PC-9 (cell line): ENCODE measurements at regions not wholly inside any gene's neighbourhood (a gene's known extent, or its start where the extent isn't known, plus 50 kb on each side); places are given as distances from the start of the nearest gene placed in this dataset.

Source experiments
- CTCF ChIP-seq: fragments of 200-600 bp; sonication (generic); conservative IDR thresholded peaks from 2 replicates; pipeline ENCODE4 v1.6.1; 2017; ENCODE audit warnings: mixed run types, antibody characterized with exemption, mild to moderate bottlenecking, moderate library complexity
- EZH2 ChIP-seq: fragments of 200-600 bp; sonication (generic); IDR thresholded peaks from 2 replicates; pipeline ENCODE4 v1.8.0; 2017; ENCODE audit warnings: antibody characterized with exemption, low read depth

DNA sequence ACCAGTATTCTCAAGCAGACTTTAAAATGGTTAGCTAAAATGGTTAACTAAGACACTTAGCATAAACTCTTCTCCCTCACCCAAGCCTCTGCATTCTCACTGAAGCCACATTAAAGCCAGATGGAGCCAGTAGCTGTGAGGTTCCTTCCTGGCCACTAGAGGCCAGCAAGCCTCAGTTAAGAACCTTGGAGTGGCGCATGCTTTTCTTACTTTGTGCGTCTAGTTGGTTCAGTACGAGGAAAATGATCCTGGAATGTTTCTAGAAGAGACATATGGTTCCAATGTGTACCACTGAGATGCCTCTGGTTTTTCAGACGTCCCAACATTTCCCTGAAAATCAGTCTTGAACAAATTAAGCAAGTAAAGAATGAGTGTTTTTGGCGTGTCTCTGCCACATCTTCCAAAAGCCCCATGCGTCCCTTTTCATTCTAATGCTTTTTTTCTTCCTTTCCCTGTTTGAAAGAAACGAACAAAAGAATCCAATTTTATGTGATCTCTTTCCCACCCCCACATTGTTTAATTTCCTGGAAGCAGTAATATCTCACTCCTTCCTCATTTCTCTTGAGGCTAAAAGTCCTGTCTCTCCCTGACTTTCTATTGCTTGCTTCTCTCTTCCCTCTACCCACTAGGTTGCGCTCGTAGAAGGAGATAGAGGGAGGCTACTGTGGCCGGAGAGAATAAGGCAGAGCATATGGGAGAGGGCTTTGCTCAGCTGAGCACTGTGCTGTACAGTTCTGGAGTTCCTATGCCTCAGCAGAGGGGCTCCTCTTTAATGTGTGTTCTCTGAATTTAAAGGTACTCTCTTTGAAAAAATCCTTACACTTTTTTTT is 82.9 kb upstream of the TAB3 start:
- no peak for TF ChIP-seq EZH2
- TF ChIP-seq CTCF: peak; percentile 62
